ENCODE measurements at regions not wholly inside any gene's neighbourhood (a gene's known extent, or its start where the extent isn't known, plus 50 kb on each side); places are given as distances from the start of the nearest gene placed in this dataset.

DNA sequence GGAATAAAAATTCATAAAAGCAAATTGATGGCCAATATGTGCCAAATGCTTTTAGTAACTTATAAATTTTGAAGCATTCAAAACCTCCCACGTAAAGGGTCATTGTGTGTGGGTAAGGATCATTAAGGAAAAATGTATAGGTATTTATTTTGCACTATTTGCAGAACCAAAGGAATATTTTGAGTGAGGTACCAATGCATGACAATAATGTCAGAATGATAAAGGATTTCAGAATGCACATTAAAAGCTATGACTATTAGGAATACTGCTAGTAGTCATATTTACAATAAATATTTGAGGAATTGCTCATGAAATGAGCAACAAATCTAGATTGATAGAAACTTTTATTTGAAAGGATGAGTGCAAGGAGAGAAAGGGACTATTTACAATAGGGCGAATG lies 932.8 kb downstream of the SLC6A15 start:
- CTCF ChIA-PET (ENCODE audit: partially characterized antibody) = no interaction called here
- Histone ChIP-seq H3K9ac (replicated peaks in 1 of 4; ENCODE audit: extremely low read depth in 1 of 4, low read depth in 3 of 4, low read length in 3 of 4) (no peak overlapping the region), H3K79me1 (ENCODE audit: low read depth, low read length) (no peaks in the 10 kb centered on the region), H3K4me3 (ENCODE audit: extremely low read depth in 1 of 4, insufficient read depth in 2 of 4, low read depth in 3 of 4, low read length in 4 of 4) (no peak overlapping the region), H3K9me3 (ENCODE audit: insufficient read depth in 2 of 2, low read depth in 1 of 2, low read length in 1 of 2) (no peaks in the 10 kb centered on the region), H2AK5ac (ENCODE audit: low read depth, low read length) (no peak overlapping the region), H2BK5ac (ENCODE audit: low read depth, low read length) (no peak overlapping the region), H4K20me1 (replicated peaks in 1 of 2; ENCODE audit: control insufficient read depth in 1 of 2, insufficient read depth in 2 of 2, low read length in 2 of 2) (no peaks in the 10 kb centered on the region), H2BK12ac (ENCODE audit: low read depth, low read length) (no peak overlapping the region), H3K27me3 (replicated peaks in 1 of 4; ENCODE audit: control insufficient read depth in 3 of 4, extremely low read depth in 1 of 4, insufficient read depth in 3 of 4, low read length in 3 of 4) (no peaks in the 10 kb centered on the region), H2BK20ac (ENCODE audit: low read length) (no peak overlapping the region), H2BK15ac (ENCODE audit: low read length) (no peak overlapping the region), H3K18ac (ENCODE audit: extremely low read depth, low read length) (no peak overlapping the region), H3K23ac (ENCODE audit: insufficient read length) (no peak overlapping the region), H2AFZ (ENCODE audit: low read length) (peak overlapping the region; percentile 52; the same call in 1 of the 2 replicates), H3K27ac (ENCODE audit: low read depth, low read length) (no peak overlapping the region), H3K14ac (ENCODE audit: insufficient read length) (no peak overlapping the region), H3K79me2 (ENCODE audit: control insufficient read depth in 1 of 2, insufficient read depth in 2 of 2, low read length in 2 of 2) (no peaks in the 10 kb centered on the region), H3K23me2 (ENCODE audit: low read depth, low read length) (no peaks in the 10 kb centered on the region), H3K4me2 (ENCODE audit: insufficient read depth in 1 of 2, low read depth in 2 of 2, low read length in 2 of 2) (no peak overlapping the region), H3K56ac (replicated peaks; ENCODE audit: insufficient read length, low read depth, low read length) (no peak overlapping the region), H4K5ac (ENCODE audit: insufficient read length, low read depth, low read length) (no peak overlapping the region), H2BK120ac (replicated peaks; ENCODE audit: low read depth, low read length) (no peak overlapping the region), H4K8ac (ENCODE audit: extremely low read depth, insufficient read depth, low read length) (no peak overlapping the region), H3K36me3 (ENCODE audit: control insufficient read depth in 2 of 4, insufficient read depth in 4 of 4, low read length in 3 of 4) (no peaks in the 10 kb centered on the region), H3K4me1 (replicated peaks in 1 of 4; ENCODE audit: control insufficient read depth in 3 of 4, insufficient read depth in 4 of 4, low read length in 3 of 4) (no peaks in the 10 kb centered on the region), H4K91ac (replicated peaks; ENCODE audit: insufficient read length, low read length) (no peak overlapping the region), H3K4ac (replicated peaks; ENCODE audit: insufficient read length, low read depth, low read length) (no peak overlapping the region)
- 97% methylated on average over 2 of the region's 2 CpGs; no CpG with 5 or more reads in 1 of the 2 experiments for WGBS, 2 experiments (ENCODE audit: extremely low coverage in 1 of 2, insufficient coverage in 1 of 2, insufficient read length in 1 of 2, insufficient replicate concordance in 2 of 2, low coverage in 1 of 2, low lambda C conversion rate in 2 of 2, missing lambda C conversion rate in 1 of 2)
- no peak for DNase-seq (ENCODE audit: low read depth in 1 of 2, low spot score in 2 of 2)
- no peak for FAIRE-seq
- POLR2A ChIA-PET (ENCODE audit: partially characterized antibody) = no interaction called here
- TF ChIP-seq, protein P1, sequence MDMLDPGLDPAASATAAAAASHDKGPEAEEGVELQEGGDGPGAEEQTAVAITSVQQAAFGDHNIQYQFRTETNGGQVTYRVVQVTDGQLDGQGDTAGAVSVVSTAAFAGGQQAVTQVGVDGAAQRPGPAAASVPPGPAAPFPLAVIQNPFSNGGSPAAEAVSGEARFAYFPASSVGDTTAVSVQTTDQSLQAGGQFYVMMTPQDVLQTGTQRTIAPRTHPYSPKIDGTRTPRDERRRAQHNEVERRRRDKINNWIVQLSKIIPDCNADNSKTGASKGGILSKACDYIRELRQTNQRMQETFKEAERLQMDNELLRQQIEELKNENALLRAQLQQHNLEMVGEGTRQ (IDR thresholded peaks at IDR 0.05; ENCODE audit: low read length) = no peak
- TF ChIP-seq, protein P2, sequence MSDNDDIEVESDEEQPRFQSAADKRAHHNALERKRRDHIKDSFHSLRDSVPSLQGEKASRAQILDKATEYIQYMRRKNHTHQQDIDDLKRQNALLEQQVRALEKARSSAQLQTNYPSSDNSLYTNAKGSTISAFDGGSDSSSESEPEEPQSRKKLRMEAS (IDR thresholded peaks at IDR 0.05) = no peak
- TF ChIP-seq MAFK (IDR thresholded peaks at IDR 0.05; ENCODE audit: low read depth, low read length) = no peak
- no peak for TF ChIP-seq SP1 (IDR thresholded peaks at IDR 0.05; ENCODE audit: low read depth, low read length)
- no peak for TF ChIP-seq RFX5 (IDR thresholded peaks at IDR 0.05; ENCODE audit: borderline replicate concordance, low read depth, low read length)
- TF ChIP-seq YY1 (IDR thresholded peaks at IDR 0.05; ENCODE audit: low read depth, low read length) = no peak
- TF ChIP-seq BCL11A (IDR thresholded peaks at IDR 0.05; ENCODE audit: low read depth in 2 of 2, low read length in 2 of 2) = no peak
- no peak for TF ChIP-seq CEBPB (IDR thresholded peaks at IDR 0.05; ENCODE audit: low read depth, low read length)
- TF ChIP-seq FOSL1 (IDR thresholded peaks at IDR 0.05; ENCODE audit: insufficient read depth, low read depth, low read length) = no peak

Data from H1 (cell line).